ENCODE measurements at regions not wholly inside any gene's neighbourhood (a gene's known extent, or its start where the extent isn't known, plus 50 kb on each side); places are given as distances from the start of the nearest gene placed in this dataset.
A peak's percentile ranks its signal among the peaks of the same experiment; 100 is the strongest.
"Not testable (repeated sequence)": the region's sequence is repeated elsewhere in the genome, so short reads cannot be mapped to it uniquely, and the experiment has no call there.

DNA sequence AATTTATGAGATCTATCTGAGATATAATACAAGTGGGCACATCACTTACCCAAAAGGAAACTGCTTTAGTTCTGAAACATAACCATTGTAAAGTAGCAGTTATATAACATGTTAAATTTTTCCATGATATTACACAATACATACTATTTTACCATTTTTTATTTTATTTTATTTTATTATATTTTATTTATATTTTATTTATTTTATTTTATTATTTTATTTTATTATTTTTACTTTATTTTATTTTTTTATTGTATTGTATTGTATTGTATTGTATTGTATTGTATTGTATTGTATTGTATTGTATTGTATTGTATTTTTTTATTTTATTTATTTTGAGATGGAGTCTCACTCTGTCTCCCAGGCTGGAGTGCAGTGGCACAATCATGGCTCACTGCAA lies 1095.9 kb downstream of the SUCLG1 start:
- ATAC-seq = not testable (repeated sequence)

DNA sequence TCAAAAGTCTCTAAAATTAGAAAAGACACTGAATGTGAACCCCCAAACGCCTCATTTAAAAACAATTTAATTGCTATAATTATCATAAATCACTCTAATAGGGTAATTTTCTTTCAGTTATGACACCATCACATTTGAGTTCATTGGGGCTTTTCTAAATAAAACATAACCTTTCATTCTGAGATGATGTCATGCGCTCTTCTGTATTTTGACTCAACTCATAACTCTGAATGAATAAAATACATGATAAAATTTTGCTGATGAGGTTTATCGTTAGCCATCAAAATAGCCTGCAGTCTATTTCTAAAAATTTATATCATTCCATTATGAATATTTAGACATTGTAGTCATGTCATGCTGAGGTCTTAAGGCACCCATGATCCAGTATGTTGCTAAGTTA lies 1099.7 kb downstream of the SUCLG1 start:
- no peak for ATAC-seq

DNA sequence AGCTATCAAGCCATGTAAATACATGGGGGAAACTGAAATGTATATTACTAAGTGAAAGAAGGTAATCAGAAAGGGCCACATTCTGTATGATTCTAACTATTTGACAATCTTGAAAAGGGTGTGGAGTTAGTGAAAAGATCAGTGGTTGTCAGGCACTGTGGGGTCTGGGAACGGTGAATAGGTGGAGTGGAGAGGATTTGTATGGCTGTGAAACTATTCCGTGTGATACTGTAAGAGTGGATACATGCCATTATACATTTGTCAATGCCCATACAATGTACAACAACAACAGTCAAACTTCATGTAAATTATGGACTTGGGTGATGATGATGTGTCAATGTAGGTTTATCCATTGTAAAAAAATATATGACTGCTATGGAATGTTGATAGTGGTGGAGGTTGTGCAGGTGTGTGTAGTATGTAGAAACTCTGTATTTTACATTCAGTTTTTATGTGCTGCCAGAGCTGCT lies 1116.2 kb downstream of the SUCLG1 start:
- peak; percentile 43 to 48 for ATAC-seq

DNA sequence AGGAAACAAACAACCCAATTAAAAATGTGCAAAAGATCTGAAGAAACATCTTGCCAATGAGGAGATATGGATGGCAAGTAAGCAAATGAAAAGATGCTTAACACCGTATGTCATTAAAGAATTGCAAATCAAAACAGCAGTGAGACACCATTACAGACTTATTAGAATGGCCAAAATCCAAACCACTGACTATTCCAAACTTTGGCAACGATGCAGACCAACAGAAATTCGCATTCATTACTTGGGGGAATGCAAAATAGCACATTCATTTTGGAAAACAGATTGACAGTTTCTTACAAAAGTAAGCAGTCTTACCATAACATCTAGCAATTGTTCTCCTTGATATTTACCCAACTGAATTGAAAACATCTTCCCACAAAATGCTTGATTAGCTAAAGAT lies 1118.7 kb downstream of the SUCLG1 start:
- no peak for ATAC-seq

DNA sequence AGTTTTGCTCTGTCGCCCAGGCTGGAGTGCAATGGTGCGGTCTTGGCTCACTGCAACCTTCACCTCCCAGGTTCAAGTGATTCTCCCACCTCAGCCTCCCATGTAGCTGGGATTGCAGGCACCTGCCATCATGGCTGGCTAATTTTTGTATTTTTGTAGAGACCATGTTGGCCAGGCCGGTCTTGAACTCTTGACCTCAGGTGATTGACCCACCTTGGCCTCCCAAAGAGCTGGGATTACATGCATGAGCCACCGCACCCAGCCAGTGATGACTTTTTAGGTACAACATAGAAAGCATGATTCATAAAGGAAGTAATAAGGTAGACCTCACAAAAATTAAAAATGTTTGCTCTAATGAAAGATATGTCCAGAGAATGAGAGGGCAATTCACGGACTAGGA lies 1119.1 kb downstream of the SUCLG1 start:
- ATAC-seq = not testable (repeated sequence)

DNA sequence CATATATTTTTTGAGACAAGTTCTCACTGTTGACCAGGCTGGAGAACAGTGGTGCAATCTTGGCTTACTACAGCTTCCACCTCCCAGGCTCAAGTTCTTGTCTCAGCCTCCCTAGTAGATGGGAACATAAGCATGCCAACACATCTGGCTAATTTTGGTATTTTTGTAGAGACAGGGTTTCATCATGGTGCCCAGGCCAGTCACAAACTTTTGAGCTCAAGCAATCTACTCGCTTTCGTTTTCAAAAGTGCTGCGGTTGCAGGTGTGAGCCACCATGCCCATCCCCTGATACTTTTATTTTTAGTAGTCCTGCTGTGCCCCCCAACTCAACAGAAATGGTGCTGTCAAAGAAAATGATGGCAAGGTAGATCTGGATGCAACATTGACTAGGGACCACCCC lies 1127.3 kb downstream of the SUCLG1 start:
- no peak for ATAC-seq

DNA sequence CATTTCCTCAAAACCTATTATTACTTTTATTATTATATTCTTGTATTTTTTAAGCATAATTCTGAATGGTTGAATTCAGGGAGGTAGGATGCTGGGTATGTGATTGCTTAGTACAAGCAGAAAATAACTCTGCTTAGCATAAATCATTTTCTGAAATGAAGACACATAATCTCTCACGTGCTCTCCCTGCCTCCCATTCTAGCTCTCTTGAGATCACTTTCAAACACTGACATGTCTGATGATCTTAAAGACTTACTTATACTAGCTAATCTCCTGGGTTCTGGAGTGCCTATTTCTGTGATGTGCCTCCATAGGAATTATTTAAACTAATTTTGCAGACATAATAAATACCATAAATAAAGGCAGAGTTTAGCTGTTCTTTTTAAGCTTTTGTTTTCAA lies 1136.0 kb downstream of the SUCLG1 start:
- no peak for ATAC-seq

DNA sequence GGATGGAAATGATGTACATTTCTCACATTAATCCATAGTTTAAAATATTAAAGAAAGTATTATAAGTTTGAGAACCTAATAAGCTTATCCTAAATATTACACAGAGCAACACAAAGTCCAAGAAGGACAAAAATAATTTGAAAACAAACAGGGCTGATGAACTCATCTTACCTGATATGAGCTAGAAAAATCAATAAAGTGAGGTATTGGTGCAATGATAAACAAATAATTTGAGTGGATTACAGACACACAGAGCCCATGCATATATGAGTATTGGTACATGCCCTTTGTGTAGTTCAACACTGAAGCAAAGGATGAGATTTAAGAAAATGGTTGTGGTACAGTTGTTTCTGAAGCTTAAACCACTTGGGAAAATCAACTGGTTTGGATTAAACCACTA lies 1139.0 kb downstream of the SUCLG1 start:
- ATAC-seq = no peak

DNA sequence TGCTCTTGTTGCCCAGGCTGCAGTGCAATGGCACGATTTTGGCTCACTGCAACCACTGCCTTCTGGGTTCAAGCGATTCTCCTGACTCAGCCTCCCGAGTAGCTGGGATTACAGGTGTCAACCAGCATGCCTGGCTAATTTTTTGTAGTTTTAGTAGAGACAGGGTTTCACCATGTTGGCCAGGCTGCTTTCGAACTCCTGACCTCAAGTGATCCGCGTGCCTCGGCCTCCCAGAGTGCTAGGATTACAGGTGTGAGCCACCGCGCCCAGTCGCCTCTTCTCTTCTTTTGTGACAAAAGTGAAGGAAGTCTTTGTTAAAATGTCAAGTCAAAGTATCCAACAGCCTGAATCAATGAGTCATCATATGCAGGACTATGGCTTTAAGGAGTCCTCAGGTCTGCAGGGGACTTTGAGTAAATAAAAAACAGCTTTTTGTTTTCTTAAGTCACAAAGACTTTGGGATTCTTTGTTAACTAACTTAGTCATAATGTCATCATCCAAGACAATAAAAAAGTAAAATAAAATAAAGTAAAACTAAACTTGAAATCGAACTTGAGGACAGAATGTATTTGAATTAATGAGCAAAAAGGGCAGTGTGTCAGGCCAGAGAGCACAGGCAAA lies 1153.2 kb downstream of the SUCLG1 start:
- no peak for ATAC-seq

DNA sequence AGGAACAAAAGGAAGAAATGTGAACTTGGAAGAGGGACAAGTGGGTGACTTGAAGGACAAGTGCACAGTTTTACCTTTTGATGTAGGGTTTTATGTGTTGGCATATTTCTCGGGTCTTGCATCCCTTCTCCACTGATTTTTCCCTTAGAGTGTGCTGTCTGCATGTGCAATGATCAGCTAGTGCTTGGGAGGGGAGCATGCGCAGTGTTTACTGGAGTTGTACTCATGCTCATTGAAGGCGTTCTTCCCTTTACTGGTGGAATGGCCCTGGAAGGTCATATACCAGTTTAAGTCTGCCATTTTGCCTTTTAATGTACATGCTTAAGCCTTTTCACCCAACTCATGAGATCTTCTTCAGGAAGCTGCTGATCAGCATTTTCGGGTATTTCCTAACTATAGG lies 1168.0 kb downstream of the SUCLG1 start:
- no peak for ATAC-seq

DNA sequence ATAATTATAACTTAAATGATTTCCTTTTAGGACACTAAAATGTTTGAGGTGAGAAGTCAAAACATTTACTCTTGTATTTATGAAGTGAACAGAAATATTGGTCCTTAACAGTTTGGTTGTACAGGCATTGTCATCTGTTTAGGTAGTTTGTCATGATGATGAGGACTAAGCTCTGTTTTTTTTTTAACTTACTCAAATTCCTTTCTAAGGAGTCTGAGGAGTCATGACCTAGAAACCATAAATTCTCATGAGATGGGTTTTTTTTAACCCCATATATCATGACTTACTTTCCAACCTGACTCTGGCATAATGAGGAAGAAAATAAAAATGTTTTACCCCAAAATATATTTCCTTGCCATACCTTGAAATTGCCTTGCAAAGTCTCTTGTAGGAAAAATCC lies 1176.2 kb downstream of the SUCLG1 start:
- no peak for ATAC-seq

DNA sequence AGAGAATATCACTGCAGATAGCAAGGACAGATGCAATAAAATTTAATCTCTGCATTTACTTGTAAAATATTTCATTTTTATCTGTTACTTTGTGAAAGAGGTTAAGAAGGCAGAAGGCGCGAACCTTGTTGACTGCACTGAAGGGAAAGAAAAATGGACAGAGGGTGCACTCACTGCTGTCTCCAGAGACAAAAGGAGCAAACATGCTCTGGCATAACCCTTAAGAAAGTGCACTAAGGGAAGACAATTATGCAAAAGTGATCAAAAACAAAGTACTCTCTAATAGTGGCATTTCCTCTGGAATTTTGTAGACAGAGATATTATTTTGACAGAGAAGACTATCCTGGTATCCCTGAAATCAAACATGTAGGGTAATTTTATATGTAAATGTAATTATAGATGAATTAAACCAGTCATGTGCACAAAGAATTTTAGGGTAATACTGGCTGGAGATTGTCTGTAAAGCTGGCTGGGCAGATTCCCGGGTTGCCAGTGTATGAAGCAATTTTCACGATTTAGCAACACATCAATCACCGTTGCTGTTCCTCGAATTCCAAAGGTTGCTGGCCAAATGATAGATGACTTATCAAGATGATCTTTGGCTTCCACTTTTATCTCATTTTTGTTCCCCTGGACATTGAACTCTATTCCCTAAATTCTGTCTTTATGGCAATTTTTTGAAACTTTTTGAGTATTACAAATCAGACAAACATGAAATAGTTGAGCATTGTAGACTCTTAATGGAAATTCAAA lies 1176.9 kb downstream of the SUCLG1 start:
- no peak for ATAC-seq

DNA sequence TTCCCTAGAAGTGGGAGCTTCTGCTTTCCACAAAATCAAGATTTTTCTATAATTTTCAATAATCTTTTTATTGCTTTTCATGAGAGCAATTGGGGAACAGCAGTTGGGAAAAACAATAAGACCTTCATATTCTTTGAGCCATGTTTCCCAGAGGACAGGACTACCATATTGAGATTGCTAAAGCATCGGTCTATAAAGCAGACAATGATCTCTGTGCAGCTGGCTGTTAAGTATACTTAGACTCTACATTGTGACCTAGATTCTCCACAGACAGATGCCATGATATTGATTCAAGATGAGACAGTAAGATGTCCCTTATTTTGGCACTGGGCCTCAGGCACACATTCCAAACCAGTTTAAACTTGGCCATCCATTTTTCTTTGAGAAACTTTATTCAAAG lies 1178.7 kb downstream of the SUCLG1 start:
- no peak for ATAC-seq

DNA sequence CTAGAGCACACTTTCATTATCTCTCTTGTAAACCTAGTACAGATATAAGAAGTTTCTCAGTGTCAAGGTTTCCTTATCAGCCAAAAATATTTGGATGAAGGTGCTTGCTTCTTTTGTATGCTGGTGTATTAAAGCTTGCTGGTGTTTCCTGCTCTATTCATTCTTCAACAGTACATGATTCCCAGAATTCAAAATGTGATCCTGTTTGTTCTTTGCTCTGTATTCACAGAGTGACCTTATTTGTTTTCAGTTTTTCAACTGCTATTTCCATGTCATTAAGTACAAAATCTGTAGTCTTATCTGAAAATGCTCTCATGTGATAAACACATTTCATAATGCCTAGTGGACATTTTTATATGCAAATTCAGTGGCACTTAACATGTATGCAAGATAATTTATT lies 1185.8 kb downstream of the SUCLG1 start:
- ATAC-seq = no peak

DNA sequence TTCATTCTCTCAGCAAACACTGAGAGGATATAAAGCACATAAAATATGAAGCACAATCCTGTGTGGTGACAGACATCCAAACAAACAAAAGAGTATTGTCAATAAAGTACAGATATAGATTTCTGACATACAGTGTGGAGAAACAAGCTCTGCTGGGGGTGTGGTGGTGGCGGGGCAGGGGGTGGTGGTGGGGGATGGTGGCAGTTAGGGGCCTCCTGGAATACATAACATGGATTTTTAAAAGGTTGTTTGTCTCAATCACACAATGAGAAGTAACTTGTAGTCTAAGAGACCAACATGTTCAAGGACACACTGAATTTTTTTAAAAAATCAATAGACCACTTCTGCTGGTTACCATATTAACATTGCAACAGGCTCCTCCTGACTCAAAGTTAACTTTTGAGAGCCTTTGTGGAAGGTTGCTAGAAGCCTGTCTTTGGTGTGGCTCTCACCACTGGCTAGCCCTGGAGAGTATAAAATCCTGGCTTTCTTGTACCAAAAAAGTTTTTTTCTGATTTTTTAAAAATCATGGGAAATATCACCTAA lies 1197.4 kb downstream of the SUCLG1 start:
- no peak for ATAC-seq

DNA sequence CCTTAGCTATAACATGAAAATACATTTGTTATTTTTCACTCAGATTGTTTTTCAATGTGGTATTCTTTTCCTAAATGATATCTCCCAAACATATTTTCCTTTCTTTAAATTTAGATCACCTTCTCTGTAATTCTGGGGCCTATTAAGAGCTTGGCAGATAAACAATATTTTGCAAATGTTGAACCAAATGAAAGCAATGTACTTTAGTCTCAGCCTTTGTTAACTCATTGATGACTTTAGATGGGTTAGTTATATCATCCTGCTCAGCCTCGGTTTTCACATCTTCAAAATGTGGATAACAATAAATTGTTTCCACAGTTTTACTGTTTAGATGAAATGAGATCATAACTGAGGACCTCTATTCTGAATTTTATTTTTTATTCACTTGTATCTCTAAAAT lies 1205.2 kb downstream of the SUCLG1 start:
- ATAC-seq = no peak

DNA sequence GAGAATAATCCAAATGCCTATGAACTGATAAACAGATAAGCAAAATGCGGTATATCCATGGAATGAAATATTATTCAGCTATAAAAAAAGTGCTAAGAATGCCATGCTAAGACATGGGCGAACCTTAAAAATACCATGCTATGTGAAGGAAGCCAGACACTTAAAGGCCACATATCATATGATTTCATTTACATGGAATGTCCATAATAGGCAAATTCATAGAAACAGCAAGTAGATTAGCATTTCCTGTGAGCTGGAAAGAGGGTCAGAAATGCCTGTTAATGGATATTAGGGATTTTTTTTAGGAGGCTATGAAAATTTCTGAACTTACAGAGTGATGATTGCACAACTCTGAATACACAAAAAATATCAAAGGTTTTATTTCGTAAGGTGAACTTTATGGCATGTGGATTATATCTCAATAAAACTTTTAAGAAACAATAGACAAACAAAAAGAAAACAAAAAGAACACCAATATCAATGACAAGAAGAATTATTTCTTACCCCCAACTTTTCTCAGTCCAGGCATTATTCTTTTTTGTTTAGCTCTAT lies 1207.7 kb downstream of the SUCLG1 start:
- no peak for ATAC-seq

DNA sequence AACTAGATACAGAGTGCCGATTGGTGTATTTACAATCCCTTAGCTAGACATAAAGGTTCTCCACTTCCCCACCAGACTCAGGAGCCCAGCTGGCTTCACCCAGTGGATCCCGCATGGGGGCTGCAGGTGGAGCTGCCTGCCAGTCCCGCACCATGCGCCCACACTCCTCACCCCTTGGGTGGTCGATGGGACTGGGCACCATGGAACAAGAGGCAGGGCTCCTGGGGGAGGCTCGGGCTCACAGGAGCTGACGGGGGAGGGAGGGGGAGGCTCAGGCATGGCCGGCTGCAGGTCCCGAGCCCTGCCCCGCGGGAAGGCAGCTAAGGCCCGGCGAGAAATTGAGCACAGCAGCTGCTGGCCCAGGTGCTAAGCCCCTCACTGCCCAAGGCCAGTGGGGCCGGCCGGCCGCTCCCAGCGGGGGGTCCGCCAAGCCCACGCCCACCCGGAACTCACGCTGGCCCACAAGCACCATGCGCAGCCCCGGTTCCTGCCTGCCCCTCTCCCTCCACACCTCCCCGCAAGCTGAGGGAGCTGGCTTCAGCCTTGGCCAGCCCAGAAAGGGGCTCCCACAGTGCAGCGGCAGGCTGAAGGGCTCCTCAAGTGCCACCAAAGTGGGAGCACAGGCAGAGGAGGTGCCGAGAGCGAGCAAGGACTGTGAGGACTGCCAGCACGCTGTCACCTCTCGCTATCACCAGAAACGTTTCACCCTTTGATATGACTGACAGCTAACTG lies 1213.1 kb downstream of the SUCLG1 start:
- not testable (repeated sequence) for ATAC-seq

DNA sequence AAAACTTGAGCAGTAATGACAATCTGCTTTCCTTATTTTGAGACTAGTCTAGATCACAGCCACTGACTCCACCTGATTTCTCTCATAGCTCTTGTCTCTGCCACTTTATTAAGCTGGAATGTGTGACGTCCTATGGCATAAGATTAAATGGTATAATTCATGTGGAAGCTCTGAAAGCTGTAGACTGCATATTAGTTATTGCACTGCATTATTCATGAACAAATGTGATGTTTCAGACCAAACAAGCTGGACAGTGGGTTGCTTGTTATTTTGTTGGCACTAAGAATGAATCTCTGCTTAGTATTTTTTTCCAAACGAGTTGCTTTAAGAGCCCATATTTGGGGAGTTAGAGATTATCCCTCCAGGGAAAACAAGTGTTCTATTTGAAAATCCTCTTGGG lies 1218.5 kb downstream of the SUCLG1 start:
- no peak for ATAC-seq

DNA sequence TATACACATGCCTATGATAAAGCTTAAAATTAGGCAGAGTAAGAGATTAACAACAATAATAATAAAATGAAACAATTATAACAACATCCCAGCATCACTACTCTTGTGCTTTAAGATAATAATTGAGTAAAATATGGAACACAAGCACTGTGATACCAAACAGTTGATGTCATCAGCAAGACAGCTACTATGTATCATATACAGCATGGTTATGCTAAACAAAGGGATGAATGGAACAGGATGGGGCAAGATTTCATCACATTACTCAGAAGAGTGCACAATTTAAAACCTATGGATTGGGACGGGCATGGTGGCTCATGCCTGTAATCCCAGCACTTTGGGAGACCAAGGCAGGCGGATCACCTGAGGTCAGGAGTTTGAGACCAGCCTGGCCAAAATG lies 1221.0 kb downstream of the SUCLG1 start:
- no peak for ATAC-seq

DNA sequence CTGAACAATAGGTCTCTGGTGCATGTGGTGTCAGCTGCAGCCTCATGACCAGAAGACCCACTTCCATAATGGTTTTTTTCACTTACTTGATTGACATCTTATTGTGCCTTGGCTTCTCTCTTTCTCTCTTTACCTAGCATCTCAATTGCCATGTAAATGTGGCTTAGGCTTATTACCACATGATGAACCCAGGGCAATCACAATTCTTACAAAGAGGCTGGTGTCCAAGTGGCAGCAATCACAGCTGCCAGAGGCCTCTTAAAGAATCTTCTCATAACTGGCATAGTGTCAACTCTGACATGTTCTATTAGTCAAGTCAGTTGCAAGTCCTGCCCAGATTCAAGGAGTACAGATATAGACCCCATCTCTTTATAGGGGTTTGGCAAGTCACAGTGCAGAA lies 1224.8 kb downstream of the SUCLG1 start:
- no peak for ATAC-seq

DNA sequence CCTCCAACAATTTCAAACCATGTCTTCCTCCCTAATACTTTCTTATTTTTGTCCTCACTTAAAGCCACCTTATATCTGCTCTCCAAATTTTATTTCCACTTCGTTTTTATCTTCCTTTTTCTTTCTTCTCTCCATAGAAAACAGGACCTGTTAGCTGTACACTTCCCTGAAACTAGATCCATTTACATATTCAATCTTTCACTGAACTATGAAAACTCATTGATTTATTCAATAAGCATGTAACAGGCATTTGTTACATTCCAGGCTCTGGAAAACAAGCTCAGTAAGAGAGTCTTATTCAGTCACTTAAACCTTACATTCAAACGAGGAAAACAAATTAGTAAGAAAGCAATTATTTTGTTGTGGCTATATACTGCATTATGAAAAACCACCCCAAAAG lies 1225.3 kb downstream of the SUCLG1 start:
- no peak for ATAC-seq

DNA sequence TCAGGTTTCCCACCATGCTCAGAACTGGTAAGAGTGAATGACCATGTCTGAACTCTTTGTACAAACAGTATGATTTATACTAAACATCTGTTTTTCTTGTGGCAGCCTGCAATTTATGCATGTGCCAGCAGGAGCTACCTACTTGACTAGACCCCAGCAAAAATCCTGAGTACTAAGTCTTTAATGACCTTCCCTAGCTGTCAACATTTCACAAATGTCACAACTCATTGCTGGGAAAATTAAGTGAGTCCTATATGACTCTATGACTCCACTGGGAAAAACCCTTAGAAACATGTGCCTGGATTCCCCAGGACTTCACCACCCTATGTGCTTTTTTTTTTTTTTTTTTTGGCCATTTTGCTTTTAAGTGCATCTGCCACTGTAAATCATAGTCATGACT lies 1225.8 kb downstream of the SUCLG1 start:
- ATAC-seq = no peak

Data from activated CD4-positive, CD25-positive, alpha-beta regulatory T cell treated with anti-CD3 and anti-CD28 coated beads, Interleukin-2, amount 50 U/mL, for 24 hours (primary cell).